WTC11 (cell line): ENCODE measurements at regions not wholly inside any gene's neighbourhood (a gene's known extent, or its start where the extent isn't known, plus 50 kb on each side); places are given as distances from the start of the nearest gene placed in this dataset.

Experiments used
- MAX ChIP-seq: sonication (generic); formaldehyde crosslinking; IDR thresholded peaks from 2 replicates; pipeline ENCODE4 v1.8.0; 2022; ENCODE audit warnings: mild to moderate bottlenecking, missing genetic modification reagents
- RELA ChIP-seq: sonication (generic); formaldehyde crosslinking; IDR thresholded peaks from 2 replicates; pipeline ENCODE4 v1.8.1; 2022; ENCODE audit warnings: missing genetic modification reagents, mild to moderate bottlenecking, borderline replicate concordance
- TF ChIP-seq, protein P1 (sequence below): fragments of 200-600 bp; IDR thresholded peaks from 2 replicates; pipeline ENCODE4 v1.8.0; 2022; ENCODE audit warnings: antibody characterized with exemption

DNA sequence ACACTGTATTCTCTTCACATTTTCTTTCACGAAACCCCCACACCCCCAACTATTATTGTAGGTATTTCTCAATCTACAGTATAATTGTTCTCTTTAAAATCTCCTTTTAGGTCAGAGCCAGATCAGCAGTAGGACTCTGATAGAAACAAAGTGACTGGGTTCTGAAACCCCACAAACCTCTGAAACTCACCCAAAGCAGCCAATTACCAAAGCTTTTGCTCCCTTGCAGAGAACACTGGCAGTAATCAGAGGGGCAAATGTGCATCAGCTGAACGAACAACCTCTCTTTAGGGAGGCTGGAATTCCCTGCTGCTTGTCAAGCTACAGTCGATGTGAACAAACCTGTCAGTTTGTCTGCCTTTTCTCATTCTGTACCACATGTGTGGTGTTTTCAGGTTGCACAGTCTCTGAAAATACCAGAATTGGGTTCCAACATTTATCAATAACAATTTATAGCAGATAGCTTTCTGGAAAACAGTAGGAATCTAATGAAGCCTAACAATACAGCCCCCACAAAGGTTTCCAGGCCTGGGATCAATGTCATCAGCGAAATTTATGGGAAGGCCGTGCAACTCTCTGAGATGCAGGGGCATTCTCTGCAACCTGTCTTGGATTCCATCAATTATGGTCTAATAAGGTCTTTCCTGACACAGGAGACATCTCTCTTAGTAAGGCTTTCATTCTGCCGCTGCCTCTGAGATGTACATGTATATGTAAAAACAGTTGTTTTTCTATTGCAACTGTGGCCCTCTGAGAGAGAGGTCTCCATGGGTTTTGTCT is 395.9 kb downstream of the GPAT3 start:
- no peak for TF ChIP-seq RELA (CRISPR knock-in tag)
- TF ChIP-seq, protein P1, sequence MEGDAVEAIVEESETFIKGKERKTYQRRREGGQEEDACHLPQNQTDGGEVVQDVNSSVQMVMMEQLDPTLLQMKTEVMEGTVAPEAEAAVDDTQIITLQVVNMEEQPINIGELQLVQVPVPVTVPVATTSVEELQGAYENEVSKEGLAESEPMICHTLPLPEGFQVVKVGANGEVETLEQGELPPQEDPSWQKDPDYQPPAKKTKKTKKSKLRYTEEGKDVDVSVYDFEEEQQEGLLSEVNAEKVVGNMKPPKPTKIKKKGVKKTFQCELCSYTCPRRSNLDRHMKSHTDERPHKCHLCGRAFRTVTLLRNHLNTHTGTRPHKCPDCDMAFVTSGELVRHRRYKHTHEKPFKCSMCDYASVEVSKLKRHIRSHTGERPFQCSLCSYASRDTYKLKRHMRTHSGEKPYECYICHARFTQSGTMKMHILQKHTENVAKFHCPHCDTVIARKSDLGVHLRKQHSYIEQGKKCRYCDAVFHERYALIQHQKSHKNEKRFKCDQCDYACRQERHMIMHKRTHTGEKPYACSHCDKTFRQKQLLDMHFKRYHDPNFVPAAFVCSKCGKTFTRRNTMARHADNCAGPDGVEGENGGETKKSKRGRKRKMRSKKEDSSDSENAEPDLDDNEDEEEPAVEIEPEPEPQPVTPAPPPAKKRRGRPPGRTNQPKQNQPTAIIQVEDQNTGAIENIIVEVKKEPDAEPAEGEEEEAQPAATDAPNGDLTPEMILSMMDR: no peak
- no peak for TF ChIP-seq MAX (CRISPR knock-in tag)
